ENCODE measurements at regions not wholly inside any gene's neighbourhood (a gene's known extent, or its start where the extent isn't known, plus 50 kb on each side); places are given as distances from the start of the nearest gene placed in this dataset.

GRCh38 chr9:7388755-7389154 is 410.8 kb downstream of the DMAC1 start:
- Mint-ChIP-seq H3K27ac (no peak overlapping the region), H3K9me3 (peaks cover 0 to 2% (median 0%) of the 10 kb centered on the region in 5 donors), H3K4me3 (no peak overlapping the region), H3K4me1 (no peaks in the 10 kb centered on the region), H3K27me3 (peaks cover 1 to 8% of the 10 kb centered on the region in 2 donors), H3K36me3 (no peaks in the 10 kb centered on the region)
- Histone ChIP-seq H3K36me3 (ENCODE audit: insufficient read depth, low read length) (no peaks in the 10 kb centered on the region), H3K9me3 (ENCODE audit: low read length) (no peaks in the 10 kb centered on the region), H3K4me1 (ENCODE audit: insufficient read depth, low read length) (no peaks in the 10 kb centered on the region), H3K27ac (ENCODE audit: low read depth, low read length) (no peak overlapping the region), H3K4me3 (ENCODE audit: low read length) (no peak overlapping the region), H3K27me3 (ENCODE audit: insufficient read depth, low read length, poor library complexity, severe bottlenecking) (no peaks in the 10 kb centered on the region)
- POLR2A ChIA-PET, result no interaction called here
- CTCF ChIA-PET, result no interaction called here
- DNase-seq, result no peak

GRCh38 chr9:7387840-7388239 is 411.7 kb downstream of the DMAC1 start:
- H3K4me1 Mint-ChIP-seq, result no peaks in the 10 kb centered on the region
- Histone ChIP-seq H3K4me1 (ENCODE audit: insufficient read depth, low read length) (no peaks in the 10 kb centered on the region), H3K27me3 (ENCODE audit: insufficient read depth, low read length, poor library complexity, severe bottlenecking) (no peaks in the 10 kb centered on the region), H3K27ac (ENCODE audit: low read depth, low read length) (no peak overlapping the region), H3K36me3 (ENCODE audit: insufficient read depth, low read length) (no peaks in the 10 kb centered on the region), H3K4me3 (ENCODE audit: low read length) (no peak overlapping the region), H3K9me3 (ENCODE audit: low read length) (no peaks in the 10 kb centered on the region)
- no peak for DNase-seq
- POLR2A ChIA-PET, result no interaction called here
- H3K9me3 Mint-ChIP-seq, result peaks cover 0 to 2% (median 0%) of the 10 kb centered on the region in 5 donors
- no peak overlapping the region for H3K4me3 Mint-ChIP-seq
- CTCF ChIA-PET, result no interaction called here
- H3K27me3 Mint-ChIP-seq, result peaks cover 1 to 8% of the 10 kb centered on the region in 2 donors
- H3K27ac Mint-ChIP-seq, result no peak overlapping the region
- H3K36me3 Mint-ChIP-seq, result no peaks in the 10 kb centered on the region

- H3K36me3 ChIP-seq (ENCODE audit: insufficient read depth, low read length), result no peaks in the 10 kb centered on the region
- no peaks in the 10 kb centered on the region for H3K4me1 Mint-ChIP-seq
- H3K27me3 Mint-ChIP-seq, result peaks cover 2 to 5% of the 10 kb centered on the region in 2 donors
- ChIA-PET CTCF (no interaction called here), POLR2A (no interaction called here)
- no peak for DNase-seq
- H3K4me3 Mint-ChIP-seq, result no peak overlapping the region
- H3K27me3 ChIP-seq (ENCODE audit: insufficient read depth, low read length, poor library complexity, severe bottlenecking), result no peaks in the 10 kb centered on the region
- H3K36me3 Mint-ChIP-seq, result no peaks in the 10 kb centered on the region
- H3K4me1 ChIP-seq (ENCODE audit: insufficient read depth, low read length), result no peaks in the 10 kb centered on the region
- no peak overlapping the region for H3K4me3 ChIP-seq (ENCODE audit: low read length)
- H3K9me3 Mint-ChIP-seq, result no peaks in the 10 kb centered on the region
- H3K9me3 ChIP-seq (ENCODE audit: low read length), result no peaks in the 10 kb centered on the region
- H3K27ac Mint-ChIP-seq, result no peak overlapping the region
- H3K27ac ChIP-seq (ENCODE audit: low read depth, low read length), result no peak overlapping the region
These were observed 417.3 kb downstream of the DMAC1 start for GRCh38 chr9:7382304-7382703.

GRCh38 chr9:7377489-7377888 is 422.1 kb downstream of the DMAC1 start:
- Histone ChIP-seq H3K9me3 (ENCODE audit: low read length) (no peaks in the 10 kb centered on the region), H3K4me3 (ENCODE audit: low read length) (no peak overlapping the region), H3K4me1 (ENCODE audit: insufficient read depth, low read length) (no peaks in the 10 kb centered on the region), H3K27ac (ENCODE audit: low read depth, low read length) (no peak overlapping the region), H3K27me3 (ENCODE audit: insufficient read depth, low read length, poor library complexity, severe bottlenecking) (no peaks in the 10 kb centered on the region), H3K36me3 (ENCODE audit: insufficient read depth, low read length) (no peaks in the 10 kb centered on the region)
- H3K27ac Mint-ChIP-seq, result no peak overlapping the region
- no peaks in the 10 kb centered on the region for H3K4me1 Mint-ChIP-seq
- DNase-seq, result no peak
- no peaks in the 10 kb centered on the region for H3K9me3 Mint-ChIP-seq
- no peaks in the 10 kb centered on the region for H3K36me3 Mint-ChIP-seq
- ChIA-PET CTCF (no interaction called here), POLR2A (no interaction called here)
- H3K4me3 Mint-ChIP-seq, result no peak overlapping the region
- H3K27me3 Mint-ChIP-seq, result peaks cover 0 to 2% of the 10 kb centered on the region in 2 donors

GRCh38 chr9:7376833-7377232 is 422.7 kb downstream of the DMAC1 start:
- H3K9me3 ChIP-seq (ENCODE audit: low read length), result no peaks in the 10 kb centered on the region
- H3K36me3 ChIP-seq (ENCODE audit: insufficient read depth, low read length), result no peaks in the 10 kb centered on the region
- ChIA-PET POLR2A (no interaction called here), CTCF (no interaction called here)
- Mint-ChIP-seq H3K9me3 (no peaks in the 10 kb centered on the region), H3K27ac (no peak overlapping the region), H3K36me3 (no peaks in the 10 kb centered on the region), H3K27me3 (peaks cover 0 to 1% of the 10 kb centered on the region in 2 donors), H3K4me3 (no peak overlapping the region), H3K4me1 (no peaks in the 10 kb centered on the region)
- no peaks in the 10 kb centered on the region for H3K4me1 ChIP-seq (ENCODE audit: insufficient read depth, low read length)
- no peak overlapping the region for H3K4me3 ChIP-seq (ENCODE audit: low read length)
- no peak for DNase-seq
- no peak overlapping the region for H3K27ac ChIP-seq (ENCODE audit: low read depth, low read length)
- no peaks in the 10 kb centered on the region for H3K27me3 ChIP-seq (ENCODE audit: insufficient read depth, low read length, poor library complexity, severe bottlenecking)

GRCh38 chr9:7376213-7376612 is 423.4 kb downstream of the DMAC1 start:
- Mint-ChIP-seq H3K36me3 (no peaks in the 10 kb centered on the region), H3K9me3 (no peaks in the 10 kb centered on the region), H3K27me3 (no peaks in the 10 kb centered on the region), H3K4me1 (no peaks in the 10 kb centered on the region), H3K4me3 (no peak overlapping the region), H3K27ac (no peak overlapping the region)
- H3K9me3 ChIP-seq (ENCODE audit: low read length), result no peaks in the 10 kb centered on the region
- H3K27ac ChIP-seq (ENCODE audit: low read depth, low read length), result no peak overlapping the region
- POLR2A ChIA-PET, result no interaction called here
- CTCF ChIA-PET, result no interaction called here
- no peak for DNase-seq
- H3K36me3 ChIP-seq (ENCODE audit: insufficient read depth, low read length), result no peaks in the 10 kb centered on the region
- no peak overlapping the region for H3K4me3 ChIP-seq (ENCODE audit: low read length)
- no peaks in the 10 kb centered on the region for H3K27me3 ChIP-seq (ENCODE audit: insufficient read depth, low read length, poor library complexity, severe bottlenecking)
- H3K4me1 ChIP-seq (ENCODE audit: insufficient read depth, low read length), result no peaks in the 10 kb centered on the region

- DNase-seq, result no peak
- Mint-ChIP-seq H3K27me3 (no peaks in the 10 kb centered on the region), H3K4me3 (no peak overlapping the region), H3K27ac (no peak overlapping the region), H3K9me3 (no peaks in the 10 kb centered on the region), H3K4me1 (no peaks in the 10 kb centered on the region), H3K36me3 (no peaks in the 10 kb centered on the region)
- Histone ChIP-seq H3K4me1 (ENCODE audit: insufficient read depth, low read length) (no peaks in the 10 kb centered on the region), H3K4me3 (ENCODE audit: low read length) (no peak overlapping the region), H3K27me3 (ENCODE audit: insufficient read depth, low read length, poor library complexity, severe bottlenecking) (no peaks in the 10 kb centered on the region), H3K36me3 (ENCODE audit: insufficient read depth, low read length) (no peaks in the 10 kb centered on the region), H3K27ac (ENCODE audit: low read depth, low read length) (no peak overlapping the region), H3K9me3 (ENCODE audit: low read length) (no peaks in the 10 kb centered on the region)
- CTCF ChIA-PET, result no interaction called here
- POLR2A ChIA-PET, result no interaction called here
These were observed 424.5 kb downstream of the DMAC1 start for GRCh38 chr9:7375013-7375511.

- Histone ChIP-seq H3K4me1 (ENCODE audit: insufficient read depth, low read length) (no peaks in the 10 kb centered on the region), H3K4me3 (ENCODE audit: low read length) (no peak overlapping the region), H3K27me3 (ENCODE audit: insufficient read depth, low read length, poor library complexity, severe bottlenecking) (no peaks in the 10 kb centered on the region), H3K36me3 (ENCODE audit: insufficient read depth, low read length) (no peaks in the 10 kb centered on the region), H3K27ac (ENCODE audit: low read depth, low read length) (no peak overlapping the region), H3K9me3 (ENCODE audit: low read length) (no peaks in the 10 kb centered on the region)
- no peaks in the 10 kb centered on the region for H3K9me3 Mint-ChIP-seq
- no peaks in the 10 kb centered on the region for H3K4me1 Mint-ChIP-seq
- no peak overlapping the region for H3K4me3 Mint-ChIP-seq
- H3K27me3 Mint-ChIP-seq, result peaks cover 0 to 2% of the 10 kb centered on the region in 2 donors
- POLR2A ChIA-PET, result no interaction called here
- no peak for DNase-seq
- H3K27ac Mint-ChIP-seq, result no peak overlapping the region
- H3K36me3 Mint-ChIP-seq, result no peaks in the 10 kb centered on the region
- CTCF ChIA-PET, result no interaction called here
These were observed 428.6 kb downstream of the DMAC1 start for GRCh38 chr9:7370988-7371387.

- ChIA-PET POLR2A (no interaction called here), CTCF (no interaction called here)
- Mint-ChIP-seq H3K4me1 (no peaks in the 10 kb centered on the region), H3K27me3 (peaks cover 0 to 2% of the 10 kb centered on the region in 2 donors), H3K36me3 (no peaks in the 10 kb centered on the region), H3K9me3 (no peaks in the 10 kb centered on the region), H3K27ac (no peak overlapping the region), H3K4me3 (no peak overlapping the region)
- Histone ChIP-seq H3K27ac (ENCODE audit: low read depth, low read length) (no peak overlapping the region), H3K36me3 (ENCODE audit: insufficient read depth, low read length) (no peaks in the 10 kb centered on the region), H3K4me3 (ENCODE audit: low read length) (no peak overlapping the region), H3K9me3 (ENCODE audit: low read length) (no peaks in the 10 kb centered on the region), H3K4me1 (ENCODE audit: insufficient read depth, low read length) (no peaks in the 10 kb centered on the region), H3K27me3 (ENCODE audit: insufficient read depth, low read length, poor library complexity, severe bottlenecking) (no peaks in the 10 kb centered on the region)
- DNase-seq, result no peak
These were observed 429.2 kb downstream of the DMAC1 start for GRCh38 chr9:7370381-7370780.

Data from CD8-positive, alpha-beta memory T cell (primary cell).